GM12875 (cell line): ENCODE measurements at regions not wholly inside any gene's neighbourhood (a gene's known extent, or its start where the extent isn't known, plus 50 kb on each side); places are given as distances from the start of the nearest gene placed in this dataset.

Experiments used
- H3K4me3 ChIP-seq: one replicate; pipeline ENCODE4 v1.5.1; 2011; ENCODE audit warnings: low read depth, low read length, control low read depth
- CTCF ChIP-seq: IDR thresholded peaks from 2 replicates; pipeline ENCODE4 v1.5.1; 2011; ENCODE audit warnings: low read depth, mild to moderate bottlenecking, control low read depth, inconsistent platforms, low read length, moderate library complexity, borderline replicate concordance; ENCODE audit not compliant: insufficient read depth

- TF ChIP-seq CTCF = no peak
- no peak overlapping the region for H3K4me3 ChIP-seq
Measured at GRCh38 chr6:147888374-147888773, 379.9 kb downstream of the SAMD5 start.

GRCh38 chr6:147891671-147892070 is 383.2 kb downstream of the SAMD5 start:
- TF ChIP-seq CTCF = no peak
- H3K4me3 ChIP-seq = no peak overlapping the region

GRCh38 chr6:147892476-147892875 is 384.0 kb downstream of the SAMD5 start:
- no peak for TF ChIP-seq CTCF
- H3K4me3 ChIP-seq = no peak overlapping the region

- H3K4me3 ChIP-seq = no peak overlapping the region
- no peak for TF ChIP-seq CTCF
Measured at GRCh38 chr6:147895272-147895671, 386.8 kb downstream of the SAMD5 start.

- H3K4me3 ChIP-seq = no peak overlapping the region
- TF ChIP-seq CTCF = no peak
Measured at GRCh38 chr6:147900247-147900830, 391.8 kb downstream of the SAMD5 start.

GRCh38 chr6:147903321-147903720 is 394.8 kb downstream of the SAMD5 start:
- no peak for TF ChIP-seq CTCF
- H3K4me3 ChIP-seq = no peak overlapping the region

- no peak overlapping the region for H3K4me3 ChIP-seq
- no peak for TF ChIP-seq CTCF
Measured at GRCh38 chr6:147903931-147904330, 395.4 kb downstream of the SAMD5 start.
